GM12891 (cell line): ENCODE measurements at regions not wholly inside any gene's neighbourhood (a gene's known extent, or its start where the extent isn't known, plus 50 kb on each side); places are given as distances from the start of the nearest gene placed in this dataset.

Source experiments
- DNase-seq: peaks from one replicate; pipeline ENCODE4 v3.0.0; 2011; ENCODE audit warnings: low spot score; ENCODE audit not compliant: insufficient read length
- FAIRE-seq: peaks from 2 replicates; lab custom pipeline; 2011; peaks lifted over from hg19 to GRCh38; lab: Jason Lieb, UNC
- PAX5 ChIP-seq: IDR thresholded peaks from 2 replicates; pipeline ENCODE4 v1.6.1; 2011; ENCODE audit warnings: low read length, moderate library complexity, mild to moderate bottlenecking; ENCODE audit not compliant: insufficient read depth, severe bottlenecking
- POLR2A ChIP-seq: IDR thresholded peaks from 2 replicates; pipeline ENCODE4 v1.6.1; 2011; ENCODE audit warnings: low read depth, low read length, control low read depth
- POLR2AphosphoS5 ChIP-seq: IDR thresholded peaks from 2 replicates; pipeline ENCODE4 v1.6.1; 2011; ENCODE audit warnings: low read depth, low read length, control low read depth
- POU2F2 ChIP-seq: IDR thresholded peaks from 2 replicates; pipeline ENCODE4 v1.6.1; 2011; ENCODE audit warnings: low read depth, mild to moderate bottlenecking, control low read depth, low read length, moderate library complexity
- SPI1 ChIP-seq: IDR thresholded peaks from 2 replicates; pipeline ENCODE4 v1.6.1; 2011; ENCODE audit warnings: low read depth, low read length, control low read depth
- TAF1 ChIP-seq: IDR thresholded peaks from 2 replicates; pipeline ENCODE4 v1.6.1; 2011; ENCODE audit warnings: low read depth, low read length, control low read depth

GRCh38 chr12:127813147-127813546 is 453.8 kb upstream of the TMEM132C start:
- DNase-seq (no peak), FAIRE-seq (no peak)
- no peak for TF ChIP-seq SPI1
- no peak for TF ChIP-seq POLR2A
- TF ChIP-seq POU2F2: no peak
- TF ChIP-seq TAF1: no peak
- TF ChIP-seq POLR2AphosphoS5: no peak
- no peak for TF ChIP-seq PAX5

GRCh38 chr12:127819056-127819455 is 447.9 kb upstream of the TMEM132C start:
- DNase-seq: no peak
- TF ChIP-seq POU2F2: no peak
- no peak for TF ChIP-seq SPI1
- no peak for TF ChIP-seq POLR2AphosphoS5
- TF ChIP-seq TAF1: no peak
- TF ChIP-seq POLR2A: no peak
- no peak for TF ChIP-seq PAX5
- FAIRE-seq: no peak

GRCh38 chr12:127820271-127820670 is 446.7 kb upstream of the TMEM132C start:
- TF ChIP-seq POU2F2: no peak
- no peak for TF ChIP-seq PAX5
- no peak for TF ChIP-seq POLR2AphosphoS5
- no peak for TF ChIP-seq POLR2A
- TF ChIP-seq SPI1: no peak
- no peak for TF ChIP-seq TAF1
- FAIRE-seq: no peak

GRCh38 chr12:127820846-127821245 is 446.1 kb upstream of the TMEM132C start:
- DNase-seq (no peak), FAIRE-seq (no peak)
- TF ChIP-seq PAX5: no peak
- TF ChIP-seq SPI1: no peak
- TF ChIP-seq POU2F2: no peak
- no peak for TF ChIP-seq TAF1
- TF ChIP-seq POLR2A: no peak
- no peak for TF ChIP-seq POLR2AphosphoS5

More at GRCh38 chr12:127820271-127820670, 446.7 kb upstream of the TMEM132C start:
- DNase-seq: no peak

GRCh38 chr12:127822809-127823411 is 444.1 kb upstream of the TMEM132C start:
- FAIRE-seq (no peak), DNase-seq (no peak)
- no peak for TF ChIP-seq POLR2A
- TF ChIP-seq PAX5: no peak
- no peak for TF ChIP-seq TAF1
- TF ChIP-seq POLR2AphosphoS5: no peak
- no peak for TF ChIP-seq SPI1
- no peak for TF ChIP-seq POU2F2

- no peak for TF ChIP-seq POU2F2
- no peak for FAIRE-seq
- DNase-seq: no peak
Measured at GRCh38 chr12:127823801-127824200, 443.2 kb upstream of the TMEM132C start.

GRCh38 chr12:127829281-127830064 is 437.5 kb upstream of the TMEM132C start:
- no peak for TF ChIP-seq PAX5
- no peak for TF ChIP-seq TAF1
- TF ChIP-seq POU2F2: no peak
- TF ChIP-seq POLR2AphosphoS5: no peak
- no peak for TF ChIP-seq SPI1
- no peak for TF ChIP-seq POLR2A
- no peak for DNase-seq
- no peak for FAIRE-seq

- TF ChIP-seq POLR2AphosphoS5 (no peak), POLR2A (no peak), PAX5 (no peak), TAF1 (no peak), POU2F2 (no peak), SPI1 (no peak)
Measured at GRCh38 chr12:127830065-127830460, 436.9 kb upstream of the TMEM132C start.

GRCh38 chr12:127830730-127831129 is 436.2 kb upstream of the TMEM132C start:
- TF ChIP-seq SPI1 (no peak), PAX5 (no peak), POU2F2 (no peak), TAF1 (no peak), POLR2A (no peak), POLR2AphosphoS5 (no peak)
- DNase-seq: no peak
- FAIRE-seq: no peak

More at GRCh38 chr12:127830065-127830460, 436.9 kb upstream of the TMEM132C start:
- no peak for FAIRE-seq
- no peak for DNase-seq
